ENCODE measurements at regions not wholly inside any gene's neighbourhood (a gene's known extent, or its start where the extent isn't known, plus 50 kb on each side); places are given as distances from the start of the nearest gene placed in this dataset.

DNA sequence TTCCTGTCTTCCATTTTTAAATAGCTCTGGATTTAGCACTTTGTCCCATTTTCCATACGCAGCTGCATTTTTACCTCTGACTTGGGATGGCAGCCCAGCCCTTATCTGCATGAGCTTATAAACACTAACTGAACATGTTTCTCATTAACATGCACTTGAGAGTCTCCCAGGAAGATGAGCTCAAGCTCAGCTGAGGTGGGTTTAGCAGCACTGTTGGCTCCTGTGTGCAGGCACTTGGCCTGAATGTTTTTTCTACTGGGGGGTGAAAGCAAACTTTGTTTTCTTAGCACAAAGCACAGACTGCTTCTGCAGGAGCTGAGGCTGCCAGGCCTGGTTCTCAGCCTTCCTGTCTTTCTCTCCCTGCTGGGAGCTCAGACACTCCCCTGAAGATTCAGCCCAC lies 1093.6 kb upstream of the AUTS2 start:
- Histone ChIP-seq H3K36me3 (ENCODE audit: control insufficient read depth, insufficient read depth, low read length) (no peaks in the 10 kb centered on the region), H3K4me3 (ENCODE audit: low read length) (no peak overlapping the region), H3K9ac (ENCODE audit: low read length) (no peak overlapping the region), H3K9me3 (ENCODE audit: control insufficient read depth, low read length) (no peaks in the 10 kb centered on the region), H3K4me1 (ENCODE audit: control insufficient read depth, insufficient read depth, low read length) (no peaks in the 10 kb centered on the region), H3K27me3 (ENCODE audit: control insufficient read depth, insufficient read depth, low read length) (no peaks in the 10 kb centered on the region)

DNA sequence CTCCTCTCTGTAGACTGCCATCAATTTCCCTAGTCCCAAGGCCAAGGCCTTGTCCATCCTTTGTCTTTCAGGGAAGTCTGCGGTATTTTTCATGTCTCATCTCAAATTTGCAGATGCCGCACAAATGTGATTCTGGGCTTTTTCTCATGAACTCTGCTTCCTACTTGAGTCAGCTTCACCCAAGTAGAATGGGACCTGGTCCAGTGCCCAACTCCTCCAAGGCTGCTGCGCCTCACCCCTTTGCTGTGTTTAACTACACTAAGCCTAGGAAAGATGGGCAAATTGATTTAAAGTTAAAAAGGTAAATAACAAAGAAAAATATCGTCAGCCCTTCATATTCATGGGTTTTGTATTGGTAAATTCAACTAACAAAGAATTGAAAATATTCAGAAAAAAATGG lies 1092.6 kb upstream of the AUTS2 start:
- no peak overlapping the region for H3K4me3 ChIP-seq (ENCODE audit: low read length)
- no peaks in the 10 kb centered on the region for H3K36me3 ChIP-seq (ENCODE audit: control insufficient read depth, insufficient read depth, low read length)
- H3K9ac ChIP-seq (ENCODE audit: low read length): no peak overlapping the region
- no peaks in the 10 kb centered on the region for H3K27me3 ChIP-seq (ENCODE audit: control insufficient read depth, insufficient read depth, low read length)
- no peaks in the 10 kb centered on the region for H3K9me3 ChIP-seq (ENCODE audit: control insufficient read depth, low read length)
- no peaks in the 10 kb centered on the region for H3K4me1 ChIP-seq (ENCODE audit: control insufficient read depth, insufficient read depth, low read length)

DNA sequence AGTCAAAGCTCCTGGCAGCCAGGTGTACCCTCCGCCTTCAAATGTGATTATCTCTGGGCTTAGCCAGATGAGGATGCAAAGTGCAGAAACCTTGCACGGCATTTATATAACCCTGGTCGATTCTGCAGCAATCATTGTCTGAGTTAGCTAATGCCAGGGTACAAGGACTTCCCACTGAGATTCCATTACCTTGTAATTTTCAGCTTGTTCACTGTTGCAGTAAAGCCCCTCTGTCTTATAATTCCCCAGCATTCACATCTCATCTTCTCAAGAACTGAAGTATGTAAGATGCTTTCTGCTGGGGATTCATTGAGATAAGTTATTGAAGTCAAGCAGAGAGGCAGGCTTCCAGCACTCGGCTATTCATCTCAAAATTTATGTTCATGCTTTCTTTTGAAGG lies 1090.6 kb upstream of the AUTS2 start:
- Histone ChIP-seq H3K4me1 (ENCODE audit: control insufficient read depth, insufficient read depth, low read length) (no peaks in the 10 kb centered on the region), H3K9me3 (ENCODE audit: control insufficient read depth, low read length) (no peaks in the 10 kb centered on the region)

DNA sequence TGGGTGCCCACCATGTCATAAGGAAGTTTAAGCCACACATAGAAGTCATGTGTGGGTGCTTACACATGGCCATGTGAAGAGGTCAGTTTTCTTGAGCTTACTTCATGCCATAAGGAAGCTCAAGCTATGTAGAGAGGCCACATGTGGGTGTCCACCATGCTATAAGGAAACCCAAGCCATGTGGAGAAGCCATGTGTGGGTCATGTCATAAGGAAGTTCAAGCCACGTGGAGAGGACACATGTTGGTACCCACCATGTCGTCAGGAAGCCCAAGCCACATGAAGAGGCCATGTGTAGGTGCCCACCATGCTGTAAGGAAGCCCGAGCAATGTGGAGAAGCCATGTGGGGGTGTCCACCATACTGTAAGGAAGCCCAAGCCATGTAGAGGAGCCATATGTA lies 1089.2 kb upstream of the AUTS2 start:
- no peaks in the 10 kb centered on the region for H3K9me3 ChIP-seq (ENCODE audit: control insufficient read depth, low read length)
- H3K36me3 ChIP-seq (ENCODE audit: control insufficient read depth, insufficient read depth, low read length): no peaks in the 10 kb centered on the region
- no peak overlapping the region for H3K4me3 ChIP-seq (ENCODE audit: low read length)
- H3K27me3 ChIP-seq (ENCODE audit: control insufficient read depth, insufficient read depth, low read length): no peaks in the 10 kb centered on the region
- no peak overlapping the region for H3K9ac ChIP-seq (ENCODE audit: low read length)
- H3K4me1 ChIP-seq (ENCODE audit: control insufficient read depth, insufficient read depth, low read length): no peaks in the 10 kb centered on the region

More for the DNA sequence above, 1090.6 kb upstream of the AUTS2 start:
- Histone ChIP-seq H3K4me3 (ENCODE audit: low read length) (no peak overlapping the region), H3K9ac (ENCODE audit: low read length) (no peak overlapping the region), H3K27me3 (ENCODE audit: control insufficient read depth, insufficient read depth, low read length) (no peaks in the 10 kb centered on the region), H3K36me3 (ENCODE audit: control insufficient read depth, insufficient read depth, low read length) (no peaks in the 10 kb centered on the region)

DNA sequence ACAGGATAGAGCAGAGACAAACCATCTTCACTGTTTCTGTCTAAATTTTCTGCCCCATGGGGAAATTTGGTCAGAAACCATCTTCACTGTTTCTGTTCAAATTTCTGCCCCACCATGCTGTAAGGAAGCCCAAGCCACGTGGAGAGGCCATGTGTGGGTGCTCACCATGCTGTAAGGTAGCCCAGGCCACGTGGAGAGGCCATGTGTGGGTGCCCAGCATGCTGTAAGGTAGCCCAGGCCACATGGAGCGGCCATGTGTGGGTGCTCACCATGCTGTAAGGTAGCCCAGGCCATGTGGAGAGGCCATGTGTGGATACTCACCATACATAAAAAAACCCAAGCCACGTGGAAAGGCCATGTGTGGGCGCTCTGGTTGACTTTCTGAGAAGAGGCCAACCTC lies 1088.7 kb upstream of the AUTS2 start:
- Histone ChIP-seq H3K36me3 (ENCODE audit: control insufficient read depth, insufficient read depth, low read length) (no peaks in the 10 kb centered on the region), H3K9ac (ENCODE audit: low read length) (no peak overlapping the region), H3K27me3 (ENCODE audit: control insufficient read depth, insufficient read depth, low read length) (no peaks in the 10 kb centered on the region), H3K9me3 (ENCODE audit: control insufficient read depth, low read length) (no peaks in the 10 kb centered on the region), H3K4me3 (ENCODE audit: low read length) (no peak overlapping the region), H3K4me1 (ENCODE audit: control insufficient read depth, insufficient read depth, low read length) (no peaks in the 10 kb centered on the region)

DNA sequence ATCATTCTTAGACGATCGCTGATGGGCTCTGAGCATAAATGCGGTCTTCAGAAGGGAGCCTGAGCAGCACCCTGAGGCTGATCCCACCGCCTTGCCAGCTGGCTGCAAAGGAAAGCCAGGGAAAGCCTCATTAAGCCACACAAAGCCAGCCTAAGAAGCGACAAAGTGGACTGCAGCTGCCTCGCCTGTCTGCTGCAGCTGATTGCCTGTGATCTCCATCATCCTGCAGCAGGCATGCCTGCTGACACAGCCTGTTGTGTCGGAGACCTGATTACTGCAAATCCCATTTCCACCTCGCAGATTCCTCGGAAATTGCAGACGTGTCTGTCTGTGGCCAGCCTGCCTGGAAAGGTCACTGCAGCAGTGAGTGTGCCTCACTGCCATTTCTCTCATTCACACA lies 1087.0 kb upstream of the AUTS2 start:
- no peak overlapping the region for H3K4me3 ChIP-seq (ENCODE audit: low read length)

DNA sequence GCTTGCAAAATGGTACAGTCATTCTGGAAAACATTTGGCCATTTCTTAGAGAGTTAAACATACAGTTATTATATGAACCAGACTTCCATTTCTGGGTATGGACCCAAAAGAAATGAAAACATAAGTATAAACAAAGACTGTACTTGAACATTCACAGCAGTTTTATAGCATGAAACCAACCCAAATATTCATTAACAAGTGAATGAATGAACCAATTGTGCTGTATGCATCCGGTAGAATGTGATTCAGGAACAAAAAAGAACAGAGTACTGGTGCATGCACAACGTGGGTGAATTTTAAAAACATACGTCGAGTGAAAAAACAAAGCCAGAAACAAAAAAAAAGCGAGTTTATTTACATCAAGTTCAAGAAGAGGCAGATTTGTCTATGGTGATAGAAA lies 1085.8 kb upstream of the AUTS2 start:
- Histone ChIP-seq H3K36me3 (ENCODE audit: control insufficient read depth, insufficient read depth, low read length) (no peaks in the 10 kb centered on the region), H3K4me3 (ENCODE audit: low read length) (no peak overlapping the region), H3K4me1 (ENCODE audit: control insufficient read depth, insufficient read depth, low read length) (no peaks in the 10 kb centered on the region), H3K27me3 (ENCODE audit: control insufficient read depth, insufficient read depth, low read length) (no peaks in the 10 kb centered on the region), H3K9ac (ENCODE audit: low read length) (no peak overlapping the region), H3K9me3 (ENCODE audit: control insufficient read depth, low read length) (no peaks in the 10 kb centered on the region)

More for the DNA sequence above, 1087.0 kb upstream of the AUTS2 start:
- H3K4me1 ChIP-seq (ENCODE audit: control insufficient read depth, insufficient read depth, low read length): no peaks in the 10 kb centered on the region
- H3K9ac ChIP-seq (ENCODE audit: low read length): no peak overlapping the region
- H3K36me3 ChIP-seq (ENCODE audit: control insufficient read depth, insufficient read depth, low read length): no peaks in the 10 kb centered on the region
- no peaks in the 10 kb centered on the region for H3K9me3 ChIP-seq (ENCODE audit: control insufficient read depth, low read length)
- H3K27me3 ChIP-seq (ENCODE audit: control insufficient read depth, insufficient read depth, low read length): no peaks in the 10 kb centered on the region

DNA sequence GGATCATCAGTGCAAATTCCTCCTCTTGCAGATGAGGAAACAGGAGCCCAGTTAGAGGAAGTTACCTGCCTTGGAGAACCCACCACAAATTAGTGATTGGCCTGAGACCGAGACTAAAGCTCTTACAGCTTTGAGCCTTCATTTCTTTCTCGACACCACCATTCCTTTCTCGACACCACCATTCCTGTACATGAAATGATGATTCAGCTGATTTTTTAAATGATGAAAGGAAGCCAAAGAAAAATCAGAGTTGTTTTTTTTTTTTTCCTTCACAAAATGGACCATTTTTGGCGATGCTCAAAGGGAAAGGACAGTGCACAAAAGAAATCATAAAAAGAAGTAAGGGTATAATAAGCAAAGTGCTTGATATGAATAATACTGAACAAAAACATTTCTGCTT lies 1080.2 kb upstream of the AUTS2 start:
- Histone ChIP-seq H3K4me3 (ENCODE audit: low read length) (no peak overlapping the region), H3K36me3 (ENCODE audit: control insufficient read depth, insufficient read depth, low read length) (no peaks in the 10 kb centered on the region), H3K27me3 (ENCODE audit: control insufficient read depth, insufficient read depth, low read length) (no peaks in the 10 kb centered on the region), H3K9me3 (ENCODE audit: control insufficient read depth, low read length) (no peaks in the 10 kb centered on the region), H3K4me1 (ENCODE audit: control insufficient read depth, insufficient read depth, low read length) (no peaks in the 10 kb centered on the region), H3K9ac (ENCODE audit: low read length) (no peak overlapping the region)

DNA sequence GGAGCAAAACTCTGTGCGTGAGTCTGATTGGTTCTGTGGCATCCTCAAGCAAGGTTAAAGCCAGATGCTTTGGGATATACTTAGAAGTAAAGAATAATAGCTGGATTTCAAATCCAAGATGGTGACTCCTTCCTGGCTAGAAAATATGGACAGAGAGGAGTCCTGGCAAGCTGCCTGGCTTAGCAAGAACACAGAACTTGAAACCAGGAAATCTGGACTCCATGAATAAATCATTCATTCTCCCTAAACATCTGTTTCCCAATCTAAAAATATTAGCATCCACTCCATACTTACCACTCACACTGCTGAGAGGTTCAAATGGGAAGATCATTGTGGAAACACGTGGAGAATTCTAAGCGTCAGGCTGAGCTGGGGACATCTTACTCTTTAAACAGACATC lies 1074.1 kb upstream of the AUTS2 start:
- Histone ChIP-seq H3K27me3 (ENCODE audit: control insufficient read depth, insufficient read depth, low read length) (no peaks in the 10 kb centered on the region), H3K4me1 (ENCODE audit: control insufficient read depth, insufficient read depth, low read length) (no peaks in the 10 kb centered on the region), H3K9me3 (ENCODE audit: control insufficient read depth, low read length) (no peaks in the 10 kb centered on the region), H3K4me3 (ENCODE audit: low read length) (no peak overlapping the region), H3K9ac (ENCODE audit: low read length) (no peak overlapping the region), H3K36me3 (ENCODE audit: control insufficient read depth, insufficient read depth, low read length) (no peaks in the 10 kb centered on the region)

DNA sequence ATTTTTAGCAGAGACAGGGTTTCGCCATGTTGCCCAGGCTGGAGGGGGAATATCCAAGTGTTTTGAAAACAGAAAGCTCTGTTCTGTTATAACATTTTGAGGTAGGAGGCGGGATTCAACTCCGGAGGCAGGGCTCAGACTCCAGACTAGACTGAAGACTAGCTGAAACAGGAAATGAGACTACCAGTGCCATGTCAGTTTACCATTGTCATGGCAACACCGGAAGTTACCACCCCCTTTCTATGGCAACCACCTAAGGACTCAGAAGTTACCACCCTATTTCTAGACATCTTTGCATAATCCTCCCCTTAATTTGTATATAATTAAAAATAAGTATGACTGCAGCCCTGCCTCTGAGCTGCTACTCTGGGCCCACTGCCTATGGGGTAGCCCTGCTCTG lies 1069.1 kb upstream of the AUTS2 start:
- H3K4me1 ChIP-seq (ENCODE audit: control insufficient read depth, insufficient read depth, low read length): no peaks in the 10 kb centered on the region
- H3K9me3 ChIP-seq (ENCODE audit: control insufficient read depth, low read length): no peaks in the 10 kb centered on the region
- no peaks in the 10 kb centered on the region for H3K36me3 ChIP-seq (ENCODE audit: control insufficient read depth, insufficient read depth, low read length)
- H3K4me3 ChIP-seq (ENCODE audit: low read length): no peak overlapping the region
- no peaks in the 10 kb centered on the region for H3K27me3 ChIP-seq (ENCODE audit: control insufficient read depth, insufficient read depth, low read length)
- H3K9ac ChIP-seq (ENCODE audit: low read length): no peak overlapping the region

DNA sequence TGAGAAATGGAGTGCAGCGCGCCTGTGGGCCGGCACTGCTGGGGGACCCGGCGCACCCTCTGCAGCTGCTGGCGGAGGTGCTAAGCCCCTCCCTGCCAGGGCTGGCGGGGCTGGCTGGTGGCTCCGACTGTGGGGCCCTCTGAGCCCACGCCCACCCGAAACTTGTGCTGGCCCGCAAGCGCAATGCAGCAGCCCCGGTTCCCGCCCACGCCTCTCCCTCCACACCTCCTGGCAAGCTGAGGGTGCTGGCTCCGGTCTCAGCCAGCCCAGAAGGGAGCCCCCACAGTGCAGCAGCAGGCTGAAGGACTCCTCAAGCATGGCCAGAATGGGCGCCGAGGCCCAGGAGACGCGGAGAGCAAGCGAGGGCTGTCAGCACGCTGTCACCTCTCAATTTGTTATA lies 1063.0 kb upstream of the AUTS2 start:
- Histone ChIP-seq H3K4me3 (ENCODE audit: low read length) (no peak overlapping the region), H3K9ac (ENCODE audit: low read length) (no peak overlapping the region), H3K27me3 (ENCODE audit: control insufficient read depth, insufficient read depth, low read length) (no peaks in the 10 kb centered on the region), H3K4me1 (ENCODE audit: control insufficient read depth, insufficient read depth, low read length) (no peaks in the 10 kb centered on the region), H3K9me3 (ENCODE audit: control insufficient read depth, low read length) (no peaks in the 10 kb centered on the region), H3K36me3 (ENCODE audit: control insufficient read depth, insufficient read depth, low read length) (no peaks in the 10 kb centered on the region)

DNA sequence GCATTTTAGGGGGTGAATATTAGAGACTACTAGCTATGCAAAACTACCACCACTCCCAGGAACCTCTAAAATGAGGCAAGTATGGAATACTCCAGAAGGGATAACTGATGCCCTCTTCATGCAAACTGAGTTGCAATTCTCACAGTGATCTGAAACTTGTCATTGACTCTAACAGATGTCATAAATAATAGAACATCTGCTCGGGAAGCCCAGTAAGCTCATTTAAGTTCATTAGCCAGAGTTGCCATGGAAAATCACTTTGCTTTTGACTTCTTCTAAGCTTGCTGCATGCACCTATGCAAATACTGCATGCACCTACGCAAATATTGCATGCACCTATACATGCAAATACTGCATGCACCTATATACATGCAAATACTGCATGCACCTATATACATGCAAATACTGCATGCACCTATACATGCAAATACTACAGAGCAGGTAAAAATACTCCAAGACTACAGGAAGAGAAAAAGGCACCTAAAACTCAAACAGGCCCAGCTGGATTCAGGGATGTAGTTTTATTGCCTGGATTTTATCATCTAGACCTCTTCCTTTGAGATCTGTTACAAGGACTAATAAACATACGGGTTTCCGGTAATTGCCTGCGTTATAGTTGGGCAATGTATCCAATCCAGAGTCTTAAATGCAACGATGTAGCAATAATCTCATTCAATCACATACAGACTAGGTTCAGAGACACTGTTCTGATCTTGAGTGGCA lies 1061.1 kb upstream of the AUTS2 start:
- H3K9me3 ChIP-seq (ENCODE audit: control insufficient read depth, low read length): no peaks in the 10 kb centered on the region
- no peaks in the 10 kb centered on the region for H3K36me3 ChIP-seq (ENCODE audit: control insufficient read depth, insufficient read depth, low read length)
- H3K4me1 ChIP-seq (ENCODE audit: control insufficient read depth, insufficient read depth, low read length): no peaks in the 10 kb centered on the region
- no peak overlapping the region for H3K9ac ChIP-seq (ENCODE audit: low read length)
- H3K4me3 ChIP-seq (ENCODE audit: low read length): no peak overlapping the region
- no peaks in the 10 kb centered on the region for H3K27me3 ChIP-seq (ENCODE audit: control insufficient read depth, insufficient read depth, low read length)

DNA sequence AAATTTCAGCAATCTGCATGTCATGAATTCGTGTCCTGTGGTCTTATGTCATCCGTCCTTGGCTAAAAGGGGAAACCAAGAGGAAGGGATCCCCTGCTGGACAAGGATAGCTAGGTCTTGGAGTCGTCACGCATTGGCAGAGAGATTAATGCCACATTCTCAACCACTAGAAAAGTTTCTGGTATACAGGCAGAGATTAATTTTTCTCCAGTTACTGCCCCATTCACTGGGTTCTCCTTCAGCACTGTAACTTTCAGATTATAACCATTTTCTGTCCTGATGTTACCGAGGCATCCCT lies 1060.6 kb upstream of the AUTS2 start:
- H3K27me3 ChIP-seq (ENCODE audit: control insufficient read depth, insufficient read depth, low read length): no peaks in the 10 kb centered on the region
- no peak overlapping the region for H3K9ac ChIP-seq (ENCODE audit: low read length)
- H3K36me3 ChIP-seq (ENCODE audit: control insufficient read depth, insufficient read depth, low read length): no peaks in the 10 kb centered on the region
- H3K4me3 ChIP-seq (ENCODE audit: low read length): no peak overlapping the region
- no peaks in the 10 kb centered on the region for H3K4me1 ChIP-seq (ENCODE audit: control insufficient read depth, insufficient read depth, low read length)
- no peaks in the 10 kb centered on the region for H3K9me3 ChIP-seq (ENCODE audit: control insufficient read depth, low read length)
